ENCODE measurements at regions not wholly inside any gene's neighbourhood (a gene's known extent, or its start where the extent isn't known, plus 50 kb on each side); places are given as distances from the start of the nearest gene placed in this dataset.
"Not testable (repeated sequence)": the region's sequence is repeated elsewhere in the genome, so short reads cannot be mapped to it uniquely, and the experiment has no call there.

- H3K4me2 ChIP-seq (ENCODE audit: low read length) = no peak overlapping the region
- H3K9me3 ChIP-seq (ENCODE audit: control insufficient read depth, insufficient read depth, low read length) = no peaks in the 10 kb centered on the region
- H3F3A ChIP-seq (ENCODE audit: control insufficient read depth, insufficient read depth) = no peaks in the 10 kb centered on the region
- no peaks in the 10 kb centered on the region for H4K20me1 ChIP-seq (ENCODE audit: control insufficient read depth, insufficient read depth, low read depth, low read length)
- no peak overlapping the region for H3K4me3 ChIP-seq (ENCODE audit: low read length)
- H3K27ac ChIP-seq (ENCODE audit: low read depth, low read length) = no peak overlapping the region
- H3K36me3 ChIP-seq (ENCODE audit: control insufficient read depth, low read length) = no peaks in the 10 kb centered on the region
- no peaks in the 10 kb centered on the region for H3K4me1 ChIP-seq (ENCODE audit: control insufficient read depth, low read length)
- no peaks in the 10 kb centered on the region for H3K9me2 ChIP-seq (replicated peaks; ENCODE audit: control insufficient read depth, low read length)
- H3K79me2 ChIP-seq (ENCODE audit: control insufficient read depth, low read length) = no peaks in the 10 kb centered on the region
- TF ChIP-seq, protein P1, sequence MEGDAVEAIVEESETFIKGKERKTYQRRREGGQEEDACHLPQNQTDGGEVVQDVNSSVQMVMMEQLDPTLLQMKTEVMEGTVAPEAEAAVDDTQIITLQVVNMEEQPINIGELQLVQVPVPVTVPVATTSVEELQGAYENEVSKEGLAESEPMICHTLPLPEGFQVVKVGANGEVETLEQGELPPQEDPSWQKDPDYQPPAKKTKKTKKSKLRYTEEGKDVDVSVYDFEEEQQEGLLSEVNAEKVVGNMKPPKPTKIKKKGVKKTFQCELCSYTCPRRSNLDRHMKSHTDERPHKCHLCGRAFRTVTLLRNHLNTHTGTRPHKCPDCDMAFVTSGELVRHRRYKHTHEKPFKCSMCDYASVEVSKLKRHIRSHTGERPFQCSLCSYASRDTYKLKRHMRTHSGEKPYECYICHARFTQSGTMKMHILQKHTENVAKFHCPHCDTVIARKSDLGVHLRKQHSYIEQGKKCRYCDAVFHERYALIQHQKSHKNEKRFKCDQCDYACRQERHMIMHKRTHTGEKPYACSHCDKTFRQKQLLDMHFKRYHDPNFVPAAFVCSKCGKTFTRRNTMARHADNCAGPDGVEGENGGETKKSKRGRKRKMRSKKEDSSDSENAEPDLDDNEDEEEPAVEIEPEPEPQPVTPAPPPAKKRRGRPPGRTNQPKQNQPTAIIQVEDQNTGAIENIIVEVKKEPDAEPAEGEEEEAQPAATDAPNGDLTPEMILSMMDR (IDR thresholded peaks at IDR 0.05; ENCODE audit: low read depth, low read length, poor library complexity, severe bottlenecking) = no peak
- TF ChIP-seq EZH2phosphoT487 (IDR thresholded peaks at IDR 0.05; ENCODE audit: borderline replicate concordance, low read length) = no peak
- H3K27me3 ChIP-seq (ENCODE audit: control insufficient read depth, low read length) = no peaks in the 10 kb centered on the region
Measured at GRCh38 chr12:112711507-112711906, 80.0 kb upstream of the RPH3A start.

GRCh38 chr12:112712751-112713150 lies 78.8 kb upstream of the RPH3A start:
- not testable (repeated sequence) for H3K36me3 ChIP-seq (ENCODE audit: control insufficient read depth, low read length); H3K4me2 ChIP-seq (ENCODE audit: low read length); H3K27me3 ChIP-seq (ENCODE audit: control insufficient read depth, low read length); H4K20me1 ChIP-seq (ENCODE audit: control insufficient read depth, insufficient read depth, low read depth, low read length); H3K9me3 ChIP-seq (ENCODE audit: control insufficient read depth, insufficient read depth, low read length); H3K9me2 ChIP-seq (replicated peaks; ENCODE audit: control insufficient read depth, low read length); H3K27ac ChIP-seq (ENCODE audit: low read depth, low read length); H3K4me3 ChIP-seq (ENCODE audit: low read length); H3K79me2 ChIP-seq (ENCODE audit: control insufficient read depth, low read length); H3F3A ChIP-seq (ENCODE audit: control insufficient read depth, insufficient read depth); H3K4me1 ChIP-seq (ENCODE audit: control insufficient read depth, low read length)

DNA sequence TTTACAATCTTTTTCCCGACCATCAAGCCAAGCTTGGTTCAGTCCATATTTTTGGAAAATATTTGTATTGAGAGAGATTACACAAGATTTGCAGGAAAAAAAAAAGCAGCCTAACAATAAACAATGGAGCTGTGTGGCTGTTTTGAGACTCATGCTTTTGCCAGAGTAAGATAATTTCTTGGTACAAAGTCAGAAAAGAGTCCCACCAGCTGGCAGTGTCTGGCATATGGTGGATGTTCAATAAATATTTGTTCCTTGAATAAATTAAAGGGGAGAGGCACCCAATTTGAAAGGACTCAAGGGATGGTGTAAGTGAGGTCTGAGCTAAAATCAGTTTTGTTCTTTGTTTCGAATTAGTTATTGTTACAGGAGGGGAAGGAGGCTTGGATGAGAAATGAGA lies 78.1 kb upstream of the RPH3A start:
- Histone ChIP-seq H3K27ac (ENCODE audit: low read depth, low read length) (no peak overlapping the region), H3K9me3 (ENCODE audit: control insufficient read depth, insufficient read depth, low read length) (no peaks in the 10 kb centered on the region), H3K4me2 (ENCODE audit: low read length) (no peak overlapping the region), H3K27me3 (ENCODE audit: control insufficient read depth, low read length) (no peaks in the 10 kb centered on the region), H3K36me3 (ENCODE audit: control insufficient read depth, low read length) (no peaks in the 10 kb centered on the region), H3K4me1 (ENCODE audit: control insufficient read depth, low read length) (no peaks in the 10 kb centered on the region), H3K9me2 (replicated peaks; ENCODE audit: control insufficient read depth, low read length) (no peaks in the 10 kb centered on the region), H4K20me1 (ENCODE audit: control insufficient read depth, insufficient read depth, low read depth, low read length) (no peaks in the 10 kb centered on the region), H3K79me2 (ENCODE audit: control insufficient read depth, low read length) (no peaks in the 10 kb centered on the region), H3F3A (ENCODE audit: control insufficient read depth, insufficient read depth) (no peaks in the 10 kb centered on the region), H3K4me3 (ENCODE audit: low read length) (no peak overlapping the region)
- TF ChIP-seq, protein P1 (IDR thresholded peaks at IDR 0.05; ENCODE audit: low read depth, low read length, poor library complexity, severe bottlenecking) = no peak
- TF ChIP-seq EZH2phosphoT487 (IDR thresholded peaks at IDR 0.05; ENCODE audit: borderline replicate concordance, low read length) = no peak

GRCh38 chr12:112714166-112714710 lies 77.3 kb upstream of the RPH3A start:
- TF ChIP-seq EZH2phosphoT487 (IDR thresholded peaks at IDR 0.05; ENCODE audit: borderline replicate concordance, low read length) = no peak
- Histone ChIP-seq H3K27me3 (ENCODE audit: control insufficient read depth, low read length) (no peaks in the 10 kb centered on the region), H4K20me1 (ENCODE audit: control insufficient read depth, insufficient read depth, low read depth, low read length) (no peaks in the 10 kb centered on the region), H3K36me3 (ENCODE audit: control insufficient read depth, low read length) (no peaks in the 10 kb centered on the region), H3K4me2 (ENCODE audit: low read length) (no peak overlapping the region), H3K79me2 (ENCODE audit: control insufficient read depth, low read length) (no peaks in the 10 kb centered on the region), H3K9me3 (ENCODE audit: control insufficient read depth, insufficient read depth, low read length) (no peaks in the 10 kb centered on the region), H3K4me1 (ENCODE audit: control insufficient read depth, low read length) (no peaks in the 10 kb centered on the region), H3F3A (ENCODE audit: control insufficient read depth, insufficient read depth) (no peaks in the 10 kb centered on the region), H3K4me3 (ENCODE audit: low read length) (no peak overlapping the region), H3K9me2 (replicated peaks; ENCODE audit: control insufficient read depth, low read length) (no peaks in the 10 kb centered on the region), H3K27ac (ENCODE audit: low read depth, low read length) (no peak overlapping the region)

Measured in DOHH2 (cell line).